MM.1S (cell line): ENCODE measurements at regions not wholly inside any gene's neighbourhood (a gene's known extent, or its start where the extent isn't known, plus 50 kb on each side); places are given as distances from the start of the nearest gene placed in this dataset.

Source experiments
- DNase-seq: peaks from one replicate; pipeline ENCODE4 v3.0.0-alpha.2; 2015
- H2AFZ ChIP-seq: fragments of 300-600 bp; sonication (generic); 2 replicates; pipeline ENCODE4 v1.6.0; 2016; ENCODE audit warnings: antibody characterized with exemption, low read length
- H3F3A ChIP-seq: fragments of 300-600 bp; sonication (generic); 2 replicates; pipeline ENCODE4 v1.6.1; 2016; ENCODE audit warnings: mild to moderate bottlenecking, antibody characterized with exemption, low read length, moderate library complexity, mixed read lengths; ENCODE audit not compliant: insufficient read depth
- H3K27ac ChIP-seq: fragments of 300-600 bp; sonication (generic); 2 replicates; pipeline ENCODE4 v1.5.1; 2016; ENCODE audit warnings: mild to moderate bottlenecking, low read length
- H3K27me3 ChIP-seq: fragments of 300-600 bp; sonication (generic); replicated peaks from 2 replicates; pipeline ENCODE4 v1.6.0; 2016; ENCODE audit warnings: low read length; ENCODE audit not compliant: insufficient read depth
- H3K36me3 ChIP-seq: fragments of 300-600 bp; sonication (generic); replicated peaks from 2 replicates; pipeline ENCODE4 v1.6.1; 2016; ENCODE audit warnings: mild to moderate bottlenecking, low read length, mixed read lengths; ENCODE audit not compliant: insufficient read depth
- H3K4me1 ChIP-seq: fragments of 300-600 bp; sonication (generic); 2 replicates; pipeline ENCODE4 v1.6.1; 2016; ENCODE audit warnings: low read length, mixed read lengths
- H3K4me2 ChIP-seq: fragments of 300-600 bp; sonication (generic); 2 replicates; pipeline ENCODE4 v1.6.0; 2016; ENCODE audit warnings: low read depth, low read length
- H3K4me3 ChIP-seq: fragments of 300-600 bp; sonication (generic); 2 replicates; pipeline ENCODE4 v1.5.1; 2016; ENCODE audit warnings: low read length, mixed read lengths
- H3K79me2 ChIP-seq: fragments of 300-600 bp; sonication (generic); 2 replicates; pipeline ENCODE4 v1.6.1; 2016; ENCODE audit warnings: mixed run types, low read length, mixed read lengths
- H3K9ac ChIP-seq: fragments of 300-600 bp; sonication (generic); 2 replicates; pipeline ENCODE4 v1.6.1; 2016; ENCODE audit warnings: low read length, mixed read lengths
- H3K9me2 ChIP-seq: fragments of 300-600 bp; sonication (generic); replicated peaks from 2 replicates; pipeline ENCODE4 v1.6.1; 2016; ENCODE audit warnings: mild to moderate bottlenecking, low read length, mixed read lengths; ENCODE audit not compliant: insufficient read depth
- H3K9me3 ChIP-seq: fragments of 300-600 bp; sonication (generic); replicated peaks from 2 replicates; pipeline ENCODE4 v1.6.1; 2016; ENCODE audit warnings: mild to moderate bottlenecking, low read length, mixed read lengths; ENCODE audit not compliant: insufficient read depth
- H4K20me1 ChIP-seq: fragments of 300-600 bp; sonication (generic); 2 replicates; pipeline ENCODE4 v1.6.1; 2016; ENCODE audit warnings: mild to moderate bottlenecking, low read length, moderate library complexity, mixed read lengths; ENCODE audit not compliant: insufficient read depth
- EZH2 ChIP-seq: fragments of 300-600 bp; sonication (generic); optimal IDR thresholded peaks from 2 replicates; pipeline ENCODE3; 2017; ENCODE audit warnings: low read depth, mild to moderate bottlenecking, antibody characterized with exemption, low read length, mixed read lengths
- EZH2phosphoT487 ChIP-seq: fragments of 300-600 bp; sonication (generic); IDR thresholded peaks from 2 replicates; pipeline ENCODE4 v1.6.1; 2018; ENCODE audit warnings: antibody characterized with exemption, low read length
- TF ChIP-seq, protein P1 (sequence below): fragments of 300-600 bp; sonication (generic); IDR thresholded peaks from 2 replicates; pipeline ENCODE4 v1.5.1; 2016; ENCODE audit warnings: antibody characterized with exemption, low read length, mixed read lengths

DNA sequence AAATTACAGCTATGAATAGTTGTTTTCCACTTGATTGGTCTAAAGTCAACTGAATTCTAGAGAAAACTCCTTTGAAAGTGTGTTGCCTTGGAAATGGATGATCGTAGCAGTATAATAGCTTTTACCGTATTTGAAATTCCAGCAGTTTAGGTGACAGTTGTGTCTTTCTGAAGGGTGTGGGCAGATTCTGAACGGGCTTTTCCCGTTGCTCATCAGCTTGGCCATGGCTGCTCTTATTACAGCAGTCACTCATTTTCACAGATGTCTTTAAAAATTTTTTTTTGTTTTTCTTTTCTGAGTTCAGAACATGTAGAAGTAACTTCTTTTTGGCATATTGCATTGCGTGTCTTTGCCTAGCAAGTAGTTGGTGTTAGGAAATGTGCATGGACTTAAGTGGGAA, 69.6 kb upstream of the SLC4A4 start:
- TF ChIP-seq EZH2phosphoT487 (no peak), EZH2 (no peak)
- TF ChIP-seq, protein P1, sequence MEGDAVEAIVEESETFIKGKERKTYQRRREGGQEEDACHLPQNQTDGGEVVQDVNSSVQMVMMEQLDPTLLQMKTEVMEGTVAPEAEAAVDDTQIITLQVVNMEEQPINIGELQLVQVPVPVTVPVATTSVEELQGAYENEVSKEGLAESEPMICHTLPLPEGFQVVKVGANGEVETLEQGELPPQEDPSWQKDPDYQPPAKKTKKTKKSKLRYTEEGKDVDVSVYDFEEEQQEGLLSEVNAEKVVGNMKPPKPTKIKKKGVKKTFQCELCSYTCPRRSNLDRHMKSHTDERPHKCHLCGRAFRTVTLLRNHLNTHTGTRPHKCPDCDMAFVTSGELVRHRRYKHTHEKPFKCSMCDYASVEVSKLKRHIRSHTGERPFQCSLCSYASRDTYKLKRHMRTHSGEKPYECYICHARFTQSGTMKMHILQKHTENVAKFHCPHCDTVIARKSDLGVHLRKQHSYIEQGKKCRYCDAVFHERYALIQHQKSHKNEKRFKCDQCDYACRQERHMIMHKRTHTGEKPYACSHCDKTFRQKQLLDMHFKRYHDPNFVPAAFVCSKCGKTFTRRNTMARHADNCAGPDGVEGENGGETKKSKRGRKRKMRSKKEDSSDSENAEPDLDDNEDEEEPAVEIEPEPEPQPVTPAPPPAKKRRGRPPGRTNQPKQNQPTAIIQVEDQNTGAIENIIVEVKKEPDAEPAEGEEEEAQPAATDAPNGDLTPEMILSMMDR, result no peak
- Histone ChIP-seq H3K36me3 (no peaks in the 10 kb centered on the region), H3K9ac (no peak overlapping the region), H3F3A (no peaks in the 10 kb centered on the region), H3K4me3 (no peak overlapping the region), H3K4me2 (no peak overlapping the region), H3K9me3 (no peaks in the 10 kb centered on the region), H3K4me1 (no peaks in the 10 kb centered on the region), H3K27me3 (no peaks in the 10 kb centered on the region), H3K9me2 (no peaks in the 10 kb centered on the region), H2AFZ (no peak overlapping the region), H4K20me1 (no peaks in the 10 kb centered on the region), H3K27ac (no peak overlapping the region), H3K79me2 (no peaks in the 10 kb centered on the region)
- DNase-seq, result no peak

DNA sequence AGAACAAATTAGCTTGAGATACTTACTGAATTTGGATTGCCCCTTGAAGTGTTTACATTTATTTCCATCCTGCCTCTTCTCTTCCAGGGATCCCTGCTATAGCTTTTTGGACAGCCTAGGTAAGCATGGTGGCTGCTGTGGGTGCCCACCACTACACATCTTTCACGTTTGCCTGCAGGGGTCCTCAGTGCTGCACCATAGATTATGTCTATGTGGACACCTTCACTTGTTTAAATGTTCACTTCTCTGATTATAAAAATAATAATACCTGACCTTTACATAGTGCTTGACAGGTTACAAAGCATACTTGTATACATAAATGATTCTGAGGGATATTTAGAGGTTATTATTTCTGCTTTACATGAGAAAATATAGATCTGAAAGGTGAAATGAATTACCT, 67.9 kb upstream of the SLC4A4 start:
- no peaks in the 10 kb centered on the region for H3K9me3 ChIP-seq
- no peak for DNase-seq

DNA sequence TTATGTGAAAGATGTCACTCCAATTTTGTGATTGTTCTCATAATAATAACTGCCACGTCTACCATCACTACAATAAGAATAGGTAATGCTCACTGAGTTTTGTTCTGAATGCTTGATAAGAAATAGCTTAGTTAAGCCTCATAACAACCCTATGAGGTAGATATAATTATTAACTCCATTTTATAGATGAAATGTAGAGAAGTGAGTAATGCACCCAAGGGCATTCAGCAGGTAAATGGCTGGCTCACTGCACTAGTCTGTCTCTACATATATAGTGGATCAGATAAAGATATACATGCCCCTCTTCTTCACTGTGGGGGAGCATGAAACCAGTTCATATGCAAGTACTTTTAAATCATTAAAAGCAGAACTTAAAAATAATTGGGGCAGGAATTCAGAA, 65.8 kb upstream of the SLC4A4 start:
- Histone ChIP-seq H3K4me3 (no peak overlapping the region), H3K4me2 (no peak overlapping the region), H3K36me3 (no peaks in the 10 kb centered on the region), H3K9me3 (no peaks in the 10 kb centered on the region), H3K79me2 (no peaks in the 10 kb centered on the region), H3K9ac (no peak overlapping the region), H3K27ac (no peak overlapping the region), H3F3A (no peaks in the 10 kb centered on the region), H3K27me3 (no peaks in the 10 kb centered on the region), H3K9me2 (no peaks in the 10 kb centered on the region), H3K4me1 (no peaks in the 10 kb centered on the region), H2AFZ (no peak overlapping the region), H4K20me1 (no peaks in the 10 kb centered on the region)
- TF ChIP-seq EZH2 (no peak), EZH2phosphoT487 (no peak)
- TF ChIP-seq, protein P1, result no peak
- no peak for DNase-seq

More for the DNA sequence above, 67.9 kb upstream of the SLC4A4 start:
- Histone ChIP-seq H3K4me1 (no peaks in the 10 kb centered on the region), H3F3A (no peaks in the 10 kb centered on the region), H3K4me3 (no peak overlapping the region), H3K27me3 (no peaks in the 10 kb centered on the region), H3K9me2 (no peaks in the 10 kb centered on the region), H2AFZ (no peak overlapping the region), H3K27ac (no peak overlapping the region), H3K4me2 (no peak overlapping the region), H3K9ac (no peak overlapping the region), H3K36me3 (no peaks in the 10 kb centered on the region), H3K79me2 (no peaks in the 10 kb centered on the region), H4K20me1 (no peaks in the 10 kb centered on the region)
- no peak for TF ChIP-seq EZH2phosphoT487
- TF ChIP-seq, protein P1, result peak; percentile 31
